ENCODE measurements at regions not wholly inside any gene's neighbourhood (a gene's known extent, or its start where the extent isn't known, plus 50 kb on each side); places are given as distances from the start of the nearest gene placed in this dataset.

DNA sequence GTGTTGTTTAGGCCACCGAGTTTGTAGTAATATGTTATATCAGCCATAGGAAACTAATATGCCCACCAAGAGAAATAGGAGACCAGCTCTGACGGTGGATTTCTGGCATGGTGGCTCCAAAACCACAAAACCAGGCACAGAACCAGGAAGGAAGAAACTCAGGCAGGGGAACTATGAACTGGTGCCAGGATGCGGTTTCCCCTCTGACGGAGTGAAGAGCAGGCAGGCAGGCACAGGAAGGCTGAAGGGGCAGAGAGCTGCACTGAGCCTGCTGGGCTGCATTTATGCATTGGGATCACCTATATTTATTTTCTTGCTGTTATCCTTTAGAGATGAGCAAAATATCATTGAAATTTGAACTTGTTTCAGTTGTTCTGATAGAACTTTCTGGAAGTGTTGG, 479.4 kb downstream of the VRK1 start:
- no peak overlapping the region for H3K4me3 ChIP-seq
- TF ChIP-seq, protein P1, sequence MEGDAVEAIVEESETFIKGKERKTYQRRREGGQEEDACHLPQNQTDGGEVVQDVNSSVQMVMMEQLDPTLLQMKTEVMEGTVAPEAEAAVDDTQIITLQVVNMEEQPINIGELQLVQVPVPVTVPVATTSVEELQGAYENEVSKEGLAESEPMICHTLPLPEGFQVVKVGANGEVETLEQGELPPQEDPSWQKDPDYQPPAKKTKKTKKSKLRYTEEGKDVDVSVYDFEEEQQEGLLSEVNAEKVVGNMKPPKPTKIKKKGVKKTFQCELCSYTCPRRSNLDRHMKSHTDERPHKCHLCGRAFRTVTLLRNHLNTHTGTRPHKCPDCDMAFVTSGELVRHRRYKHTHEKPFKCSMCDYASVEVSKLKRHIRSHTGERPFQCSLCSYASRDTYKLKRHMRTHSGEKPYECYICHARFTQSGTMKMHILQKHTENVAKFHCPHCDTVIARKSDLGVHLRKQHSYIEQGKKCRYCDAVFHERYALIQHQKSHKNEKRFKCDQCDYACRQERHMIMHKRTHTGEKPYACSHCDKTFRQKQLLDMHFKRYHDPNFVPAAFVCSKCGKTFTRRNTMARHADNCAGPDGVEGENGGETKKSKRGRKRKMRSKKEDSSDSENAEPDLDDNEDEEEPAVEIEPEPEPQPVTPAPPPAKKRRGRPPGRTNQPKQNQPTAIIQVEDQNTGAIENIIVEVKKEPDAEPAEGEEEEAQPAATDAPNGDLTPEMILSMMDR (IDR thresholded peaks at IDR 0.05): no peak
- H3K9me3 ChIP-seq: no peaks in the 10 kb centered on the region
- H3K27me3 ChIP-seq: no peaks in the 10 kb centered on the region
- no peaks in the 10 kb centered on the region for H3K36me3 ChIP-seq
- DNase-seq: no peak
- intact Hi-C loops (cut with DNase I; ENCODE audit: low total_unique reads): no loop called here
- H3K4me1 ChIP-seq: no peaks in the 10 kb centered on the region
- H3K27ac ChIP-seq: no peak overlapping the region

DNA sequence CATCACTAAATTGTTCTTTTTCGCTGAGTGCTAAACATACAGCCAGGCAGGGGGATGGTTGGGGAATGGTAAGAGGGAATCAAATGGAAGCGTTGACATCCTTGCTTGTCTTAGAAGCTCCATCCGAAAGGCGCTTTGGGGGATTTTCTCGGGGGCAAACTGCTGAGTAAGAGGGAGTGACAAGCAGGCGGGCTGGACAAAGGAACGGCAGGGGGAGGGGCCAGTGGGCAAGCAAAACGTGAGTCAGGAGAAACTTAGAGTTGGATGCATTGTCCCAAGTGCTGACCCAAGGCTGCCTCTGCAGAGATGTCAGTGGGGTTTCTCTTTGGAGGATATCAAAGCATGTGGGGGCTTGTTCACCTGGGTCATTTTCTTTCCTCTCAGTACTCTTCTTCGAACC, 480.5 kb downstream of the VRK1 start:
- no peaks in the 10 kb centered on the region for H3K27me3 ChIP-seq
- TF ChIP-seq, protein P1 (IDR thresholded peaks at IDR 0.05): no peak
- DNase-seq: no peak
- H3K4me3 ChIP-seq: no peak overlapping the region
- intact Hi-C loops (cut with DNase I; ENCODE audit: low total_unique reads): no loop called here
- H3K9me3 ChIP-seq: no peaks in the 10 kb centered on the region
- H3K4me1 ChIP-seq: no peaks in the 10 kb centered on the region
- H3K27ac ChIP-seq: no peak overlapping the region
- no peaks in the 10 kb centered on the region for H3K36me3 ChIP-seq

DNA sequence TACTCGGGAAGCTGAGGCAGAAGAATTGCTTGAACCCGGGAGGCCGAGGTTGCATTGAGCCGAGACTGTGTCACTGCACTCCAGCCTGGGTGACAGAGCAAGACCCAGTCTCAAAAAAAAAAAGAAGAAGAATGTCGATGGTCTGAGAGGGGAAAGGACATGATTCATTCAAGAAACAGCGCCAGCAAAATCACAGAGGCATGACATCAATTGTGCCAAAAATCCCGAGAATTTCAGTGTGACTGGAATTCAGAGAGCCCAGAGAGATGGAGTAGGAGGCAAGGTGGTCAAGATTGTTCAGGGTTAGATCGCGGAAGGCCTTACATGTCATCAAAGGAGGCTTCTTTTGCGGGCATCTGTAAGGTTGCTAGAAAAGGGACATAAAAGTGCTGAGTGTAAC, 483.3 kb downstream of the VRK1 start:
- DNase-seq: no peak
- TF ChIP-seq, protein P1 (IDR thresholded peaks at IDR 0.05): no peak
- Histone ChIP-seq H3K36me3 (no peaks in the 10 kb centered on the region), H3K9me3 (no peaks in the 10 kb centered on the region), H3K27ac (no peak overlapping the region), H3K27me3 (no peaks in the 10 kb centered on the region), H3K4me1 (no peaks in the 10 kb centered on the region), H3K4me3 (no peak overlapping the region)
- intact Hi-C loops (cut with DNase I; ENCODE audit: low total_unique reads): no loop called here

DNA sequence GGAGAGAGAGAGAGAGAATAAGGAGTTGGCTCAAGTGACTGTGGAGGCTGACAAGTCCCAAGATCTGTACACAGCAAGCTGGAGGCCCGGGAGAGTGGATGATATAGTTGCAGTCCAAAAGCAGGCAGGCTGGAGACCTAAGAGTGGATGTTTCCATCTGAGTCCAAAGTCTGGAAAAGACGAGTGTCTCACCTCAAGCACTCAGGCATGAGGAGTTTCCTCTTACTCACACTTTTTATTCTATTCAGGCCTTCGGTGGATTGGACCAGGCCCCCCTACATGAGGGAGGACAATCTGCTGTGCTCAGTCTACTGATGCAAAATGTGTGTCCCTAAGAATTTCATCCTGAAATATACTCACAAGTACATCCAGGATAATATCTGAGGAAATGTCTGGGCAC, 484.6 kb downstream of the VRK1 start:
- no peak for DNase-seq
- TF ChIP-seq, protein P1 (IDR thresholded peaks at IDR 0.05): no peak
- no peak overlapping the region for H3K27ac ChIP-seq
- no peaks in the 10 kb centered on the region for H3K9me3 ChIP-seq
- intact Hi-C loops (cut with DNase I; ENCODE audit: low total_unique reads): no loop called here
- no peaks in the 10 kb centered on the region for H3K36me3 ChIP-seq
- H3K27me3 ChIP-seq: no peaks in the 10 kb centered on the region
- H3K4me3 ChIP-seq: no peak overlapping the region
- H3K4me1 ChIP-seq: no peaks in the 10 kb centered on the region

DNA sequence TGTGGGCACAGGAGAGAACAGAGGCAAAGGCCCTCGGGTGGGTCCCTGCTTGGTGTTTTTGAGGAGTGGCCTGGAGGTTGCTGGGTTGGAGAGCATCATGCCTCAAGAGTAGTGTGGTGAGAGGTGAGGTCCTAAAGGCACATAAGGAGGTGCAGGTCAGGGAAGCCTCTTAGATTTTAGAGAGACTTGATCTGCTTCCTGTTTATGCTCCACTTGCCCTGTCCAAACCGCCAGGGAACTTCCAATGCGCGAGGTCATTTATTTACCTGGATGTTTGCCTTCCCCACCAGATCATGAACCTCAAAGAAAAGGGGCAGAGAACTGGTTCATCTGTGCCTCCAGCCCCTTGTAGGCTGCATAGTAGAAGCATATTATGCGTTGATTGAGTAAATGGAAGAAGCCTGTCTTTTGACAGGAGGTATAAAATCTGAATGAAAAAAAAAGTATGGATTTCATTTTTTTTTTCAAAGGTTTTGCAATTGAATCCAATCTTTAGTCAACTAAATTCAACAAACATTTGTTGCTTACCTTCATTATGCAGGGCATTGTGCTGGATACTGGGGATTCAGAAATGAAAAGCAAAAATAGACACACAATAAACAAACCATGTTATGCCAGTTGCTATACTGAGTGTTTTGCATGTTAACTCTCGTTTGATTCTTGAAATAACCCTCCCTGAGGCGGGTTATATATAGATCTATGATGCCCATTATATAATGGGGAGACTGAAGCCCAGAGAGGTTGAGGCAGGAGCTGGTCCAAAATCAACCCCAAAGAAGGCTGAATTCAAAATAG, 485.2 kb downstream of the VRK1 start:
- H3K27me3 ChIP-seq: no peaks in the 10 kb centered on the region
- no peaks in the 10 kb centered on the region for H3K36me3 ChIP-seq
- no peaks in the 10 kb centered on the region for H3K9me3 ChIP-seq
- TF ChIP-seq, protein P1 (IDR thresholded peaks at IDR 0.05): no peak
- intact Hi-C loops (cut with DNase I; ENCODE audit: low total_unique reads): no loop called here
- no peak overlapping the region for H3K27ac ChIP-seq
- H3K4me3 ChIP-seq: no peak overlapping the region
- H3K4me1 ChIP-seq: no peaks in the 10 kb centered on the region
- no peak for DNase-seq
